Cardiac muscle cell (in vitro differentiated cells and primary cell): ENCODE measurements at regions not wholly inside any gene's neighbourhood (a gene's known extent, or its start where the extent isn't known, plus 50 kb on each side); places are given as distances from the start of the nearest gene placed in this dataset.

Source experiments
- DNase-seq, 2 donors: peaks; one replicate each; pipeline versions ENCODE4 v3.0.0 to v3.0.0-alpha.2; 2010 to 2017; ENCODE audit warnings: low read depth in 1 of 2, low spot score in 1 of 2
- H3K27ac ChIP-seq: fragments of 200-600 bp; sonication (generic); 2 replicates; pipeline ENCODE4 v1.5.1; 2016
- H3K27me3 ChIP-seq: fragments of 200-600 bp; sonication (generic); 2 replicates; pipeline ENCODE4 v1.6.0; 2016; ENCODE audit warnings: control low read depth
- H3K36me3 ChIP-seq: fragments of 200-600 bp; sonication (generic); 2 replicates; pipeline ENCODE4 v1.5.1; 2016; ENCODE audit warnings: control low read depth
- H3K4me1 ChIP-seq: fragments of 200-600 bp; sonication (generic); 2 replicates; pipeline ENCODE4 v1.8.1; 2017; ENCODE audit warnings: low read depth, mild to moderate bottlenecking, mixed run types
- H3K4me3 ChIP-seq: fragments of 200-600 bp; sonication (generic); 2 replicates; pipeline ENCODE4 v1.5.1; 2016; ENCODE audit warnings: mild to moderate bottlenecking
- H3K9me3 ChIP-seq: fragments of 200-600 bp; sonication (generic); 2 replicates; pipeline ENCODE4 v1.5.1; 2017; ENCODE audit warnings: low read depth, mild to moderate bottlenecking, control low read depth
- TF ChIP-seq, protein P1 (sequence below): IDR thresholded peaks from 2 replicates; pipeline ENCODE4 v1.5.1; 2012; ENCODE audit warnings: low read depth, mild to moderate bottlenecking, low read length

DNA sequence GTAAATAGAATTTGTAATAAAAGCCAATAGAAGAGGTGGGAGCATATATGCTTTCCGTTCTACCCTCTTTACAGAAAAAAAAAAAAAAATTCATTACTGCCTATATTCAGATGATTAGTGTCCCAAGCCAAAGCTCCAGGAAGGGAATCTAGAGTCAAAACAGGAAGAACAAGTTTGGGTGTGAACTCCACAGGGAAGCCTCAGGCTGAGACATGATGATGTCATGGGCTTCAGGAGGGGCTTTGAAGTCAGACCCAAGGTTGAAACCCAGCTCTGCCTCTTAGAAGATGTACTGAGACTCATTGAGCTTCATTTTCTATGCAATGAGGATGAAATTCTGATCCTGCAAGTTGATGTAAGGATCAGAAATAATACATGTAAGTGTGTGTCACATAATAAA, 250.0 kb upstream of the ADGRL2 start:
- H3K27ac ChIP-seq: no peak overlapping the region
- TF ChIP-seq, protein P1, sequence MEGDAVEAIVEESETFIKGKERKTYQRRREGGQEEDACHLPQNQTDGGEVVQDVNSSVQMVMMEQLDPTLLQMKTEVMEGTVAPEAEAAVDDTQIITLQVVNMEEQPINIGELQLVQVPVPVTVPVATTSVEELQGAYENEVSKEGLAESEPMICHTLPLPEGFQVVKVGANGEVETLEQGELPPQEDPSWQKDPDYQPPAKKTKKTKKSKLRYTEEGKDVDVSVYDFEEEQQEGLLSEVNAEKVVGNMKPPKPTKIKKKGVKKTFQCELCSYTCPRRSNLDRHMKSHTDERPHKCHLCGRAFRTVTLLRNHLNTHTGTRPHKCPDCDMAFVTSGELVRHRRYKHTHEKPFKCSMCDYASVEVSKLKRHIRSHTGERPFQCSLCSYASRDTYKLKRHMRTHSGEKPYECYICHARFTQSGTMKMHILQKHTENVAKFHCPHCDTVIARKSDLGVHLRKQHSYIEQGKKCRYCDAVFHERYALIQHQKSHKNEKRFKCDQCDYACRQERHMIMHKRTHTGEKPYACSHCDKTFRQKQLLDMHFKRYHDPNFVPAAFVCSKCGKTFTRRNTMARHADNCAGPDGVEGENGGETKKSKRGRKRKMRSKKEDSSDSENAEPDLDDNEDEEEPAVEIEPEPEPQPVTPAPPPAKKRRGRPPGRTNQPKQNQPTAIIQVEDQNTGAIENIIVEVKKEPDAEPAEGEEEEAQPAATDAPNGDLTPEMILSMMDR: no peak
- H3K4me3 ChIP-seq: no peak overlapping the region
- H3K36me3 ChIP-seq: no peaks in the 10 kb centered on the region
- H3K9me3 ChIP-seq: no peaks in the 10 kb centered on the region
- H3K27me3 ChIP-seq: no peaks in the 10 kb centered on the region
- H3K4me1 ChIP-seq: no peaks in the 10 kb centered on the region
- DNase-seq: no peak

DNA sequence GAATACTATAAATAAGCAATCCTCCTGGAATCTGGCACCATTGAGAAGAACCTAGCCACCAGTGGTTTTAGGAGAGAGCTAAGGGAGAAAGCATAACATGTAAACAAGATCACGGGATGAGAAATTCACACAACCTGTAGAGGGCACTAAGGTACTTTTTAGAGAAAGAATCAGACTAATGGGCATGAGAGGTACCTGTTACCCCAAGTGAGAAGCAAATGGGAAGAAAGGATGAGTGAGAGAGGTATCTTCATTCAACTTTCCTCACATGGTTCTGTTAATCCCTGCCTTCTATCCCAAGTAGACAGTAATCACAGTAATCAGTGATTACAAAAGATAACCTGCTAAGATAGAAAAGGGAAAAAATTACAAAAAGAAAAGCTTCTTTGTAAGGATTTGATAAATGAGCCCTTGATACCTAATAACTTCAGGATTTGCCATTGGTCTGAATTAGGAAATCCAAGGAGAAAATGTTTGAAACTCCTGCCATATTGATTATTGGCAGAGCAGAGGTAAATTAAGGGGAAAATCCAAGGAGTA, 251.1 kb upstream of the ADGRL2 start:
- Histone ChIP-seq H3K4me3 (no peak overlapping the region), H3K27me3 (no peaks in the 10 kb centered on the region), H3K27ac (no peak overlapping the region), H3K36me3 (no peaks in the 10 kb centered on the region), H3K9me3 (no peaks in the 10 kb centered on the region), H3K4me1 (no peaks in the 10 kb centered on the region)
- peak; percentile 54 to 68 for DNase-seq
- TF ChIP-seq, protein P1: peak; percentile 67

DNA sequence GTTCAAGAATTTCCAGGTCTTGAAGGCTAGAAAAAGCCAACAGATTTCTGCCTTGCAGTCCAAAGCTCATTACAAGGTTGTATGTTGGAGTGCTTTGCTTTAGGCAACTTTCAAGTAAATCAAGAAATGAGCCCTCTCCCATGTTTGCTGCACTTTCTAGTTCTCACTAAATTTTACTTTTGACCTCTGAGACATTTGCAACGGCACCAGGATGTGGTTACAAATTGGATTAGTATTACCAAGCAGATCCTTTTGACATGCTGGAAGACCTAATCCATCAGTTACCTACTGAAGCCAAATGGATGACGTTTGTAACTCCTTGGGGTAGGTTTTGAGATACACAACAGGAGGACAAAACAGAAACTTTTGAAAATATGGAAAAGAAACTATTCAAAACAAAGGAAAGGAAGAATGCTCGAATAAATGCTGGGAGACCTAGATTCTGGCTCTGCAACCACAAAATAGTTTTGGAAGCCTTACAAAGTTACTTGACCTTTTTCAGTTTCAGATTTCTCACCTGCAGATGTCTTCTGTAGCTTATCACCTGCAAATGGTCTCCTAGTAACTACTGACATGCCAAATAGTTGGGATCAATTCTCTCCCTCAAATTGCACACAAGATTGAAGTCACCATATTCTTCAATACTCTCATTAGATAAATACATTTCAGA, 251.7 kb upstream of the ADGRL2 start:
- TF ChIP-seq, protein P1: no peak
- H3K9me3 ChIP-seq: no peaks in the 10 kb centered on the region
- no peaks in the 10 kb centered on the region for H3K36me3 ChIP-seq
- no peak for DNase-seq
- no peak overlapping the region for H3K4me3 ChIP-seq
- no peaks in the 10 kb centered on the region for H3K27me3 ChIP-seq
- no peaks in the 10 kb centered on the region for H3K4me1 ChIP-seq
- no peak overlapping the region for H3K27ac ChIP-seq

DNA sequence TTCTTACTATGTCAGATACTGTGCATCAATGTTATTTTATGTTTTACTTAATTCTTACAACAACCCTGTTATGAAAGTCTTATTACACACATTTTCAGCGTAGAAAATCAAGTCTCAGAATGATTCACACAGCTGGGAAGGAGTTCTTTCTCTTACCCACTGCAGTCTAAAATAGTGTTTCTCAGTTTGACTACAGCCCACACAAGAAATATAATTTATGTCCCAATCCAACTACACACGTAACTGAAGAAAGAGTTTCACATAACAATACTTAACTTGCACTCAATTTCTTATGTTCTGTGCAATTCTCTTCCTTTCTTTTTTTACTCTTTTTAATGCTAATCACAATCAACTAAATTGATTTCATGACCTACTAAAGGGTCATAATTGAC, 252.8 kb upstream of the ADGRL2 start:
- H3K9me3 ChIP-seq: no peaks in the 10 kb centered on the region
- H3K27ac ChIP-seq: no peak overlapping the region
- H3K36me3 ChIP-seq: no peaks in the 10 kb centered on the region
- TF ChIP-seq, protein P1: no peak
- DNase-seq: peak in 1 of 2 donors; percentile 33
- H3K27me3 ChIP-seq: no peaks in the 10 kb centered on the region
- H3K4me3 ChIP-seq: no peak overlapping the region
- H3K4me1 ChIP-seq: no peaks in the 10 kb centered on the region

DNA sequence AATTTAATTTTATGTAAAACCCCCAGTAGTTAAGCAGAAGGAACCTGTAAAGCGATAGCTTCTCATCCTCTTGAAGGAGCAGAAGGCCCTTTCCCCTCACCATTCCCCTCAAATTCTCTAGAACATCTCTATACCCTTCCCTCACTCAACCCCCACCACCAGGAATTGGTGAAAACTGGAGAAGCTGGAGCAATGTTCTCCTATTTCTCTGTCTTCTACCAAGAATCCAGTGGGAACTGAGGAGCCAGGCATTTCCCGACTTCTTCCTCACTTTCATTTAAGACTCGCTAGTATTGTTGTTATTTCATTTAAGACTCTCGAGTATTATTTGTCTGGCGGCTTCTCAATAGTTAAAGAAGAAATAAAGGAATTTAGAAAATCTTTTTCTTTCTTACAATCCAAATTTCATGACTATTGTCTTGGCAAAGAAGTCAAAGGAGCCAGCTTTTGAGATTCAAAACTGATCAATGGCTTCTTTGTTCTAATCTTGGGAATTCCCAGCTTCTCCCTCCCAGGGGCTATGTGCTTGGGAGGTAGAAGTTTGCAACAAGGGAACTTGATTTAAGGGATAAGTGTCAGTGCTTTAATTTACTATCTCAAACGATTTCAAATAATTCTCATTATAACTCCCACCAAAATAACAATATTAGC, 253.3 kb upstream of the ADGRL2 start:
- Histone ChIP-seq H3K4me3 (no peak overlapping the region), H3K27ac (no peak overlapping the region), H3K4me1 (no peaks in the 10 kb centered on the region), H3K27me3 (no peaks in the 10 kb centered on the region), H3K9me3 (no peaks in the 10 kb centered on the region), H3K36me3 (no peaks in the 10 kb centered on the region)
- TF ChIP-seq, protein P1: no peak
- DNase-seq: peak in 1 of 2 donors; percentile 35
